ENCODE measurements at regions not wholly inside any gene's neighbourhood (a gene's known extent, or its start where the extent isn't known, plus 50 kb on each side); places are given as distances from the start of the nearest gene placed in this dataset.

DNA sequence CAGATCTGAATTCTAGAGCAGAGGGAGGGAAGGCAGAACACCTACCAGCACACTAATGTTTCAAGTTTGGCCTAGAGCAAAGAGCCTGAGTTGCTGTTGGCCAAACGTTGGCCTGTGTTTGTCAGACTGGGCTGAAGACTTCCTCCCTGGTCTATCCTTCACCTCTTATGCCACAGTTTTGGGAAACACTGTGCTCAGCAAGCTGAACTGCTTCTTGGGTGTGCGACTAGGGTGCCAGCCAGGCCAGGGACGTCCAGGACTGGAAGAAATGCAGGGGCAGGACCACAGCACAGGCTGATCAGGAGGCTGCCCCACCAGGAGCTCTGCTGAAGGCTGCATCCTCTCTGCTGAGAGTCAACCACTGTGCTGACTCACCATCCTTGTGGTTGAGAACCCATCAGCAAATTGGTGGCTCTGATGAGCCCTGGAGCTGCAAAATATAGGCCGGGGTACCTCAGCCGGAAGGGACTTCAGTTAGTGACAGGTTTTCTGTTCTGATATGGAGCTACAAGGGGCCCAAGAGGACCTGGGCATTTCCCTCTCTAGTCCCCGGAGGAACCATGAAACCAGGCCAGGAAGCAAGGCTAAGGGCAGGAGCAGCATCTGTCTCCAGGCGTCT, 131.6 kb upstream of the RASGRP1 start:
- TF ChIP-seq POLR2A (IDR thresholded peaks at IDR 0.05): no peak
- TF ChIP-seq, protein P1, sequence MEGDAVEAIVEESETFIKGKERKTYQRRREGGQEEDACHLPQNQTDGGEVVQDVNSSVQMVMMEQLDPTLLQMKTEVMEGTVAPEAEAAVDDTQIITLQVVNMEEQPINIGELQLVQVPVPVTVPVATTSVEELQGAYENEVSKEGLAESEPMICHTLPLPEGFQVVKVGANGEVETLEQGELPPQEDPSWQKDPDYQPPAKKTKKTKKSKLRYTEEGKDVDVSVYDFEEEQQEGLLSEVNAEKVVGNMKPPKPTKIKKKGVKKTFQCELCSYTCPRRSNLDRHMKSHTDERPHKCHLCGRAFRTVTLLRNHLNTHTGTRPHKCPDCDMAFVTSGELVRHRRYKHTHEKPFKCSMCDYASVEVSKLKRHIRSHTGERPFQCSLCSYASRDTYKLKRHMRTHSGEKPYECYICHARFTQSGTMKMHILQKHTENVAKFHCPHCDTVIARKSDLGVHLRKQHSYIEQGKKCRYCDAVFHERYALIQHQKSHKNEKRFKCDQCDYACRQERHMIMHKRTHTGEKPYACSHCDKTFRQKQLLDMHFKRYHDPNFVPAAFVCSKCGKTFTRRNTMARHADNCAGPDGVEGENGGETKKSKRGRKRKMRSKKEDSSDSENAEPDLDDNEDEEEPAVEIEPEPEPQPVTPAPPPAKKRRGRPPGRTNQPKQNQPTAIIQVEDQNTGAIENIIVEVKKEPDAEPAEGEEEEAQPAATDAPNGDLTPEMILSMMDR (IDR thresholded peaks at IDR 0.05): no peak

Measured in vagina (tissue), 2 donors.